ENCODE measurements at regions not wholly inside any gene's neighbourhood (a gene's known extent, or its start where the extent isn't known, plus 50 kb on each side); places are given as distances from the start of the nearest gene placed in this dataset.

DNA sequence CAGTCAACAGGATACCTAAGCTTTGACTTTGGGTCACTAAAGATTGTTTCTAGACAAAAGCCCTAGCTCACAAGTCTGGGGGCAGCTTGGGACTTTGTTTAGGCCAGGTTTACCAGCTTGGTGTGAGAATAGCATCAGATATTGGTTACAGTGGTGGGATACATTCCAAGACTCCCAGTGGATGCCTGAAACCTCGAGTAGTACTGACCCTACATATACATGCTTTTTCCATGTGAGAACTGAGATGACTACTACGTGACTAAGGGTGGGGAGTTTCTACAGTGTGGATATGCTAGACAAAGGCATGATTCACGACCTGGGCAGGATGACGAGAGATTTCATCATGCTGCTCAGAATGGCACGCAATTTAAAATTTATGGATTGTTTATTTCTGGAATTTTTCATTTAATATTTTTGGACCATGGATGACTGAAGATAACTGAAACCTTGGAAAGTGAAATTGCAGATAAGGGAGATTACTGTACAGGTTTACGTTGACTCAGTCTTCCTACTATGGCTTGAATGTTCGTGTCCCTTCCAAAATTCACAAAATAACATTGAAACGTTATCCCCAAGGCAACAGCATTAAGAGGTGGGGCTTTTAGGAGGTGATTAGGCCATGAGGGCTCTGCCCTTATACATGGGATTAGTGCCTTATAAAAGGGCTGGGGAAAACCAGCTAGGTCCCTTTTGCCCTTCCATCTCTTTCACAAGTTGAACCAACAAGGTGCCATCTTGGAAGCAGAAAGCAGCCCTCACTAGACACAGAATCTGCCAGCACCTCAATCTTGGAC is 50.2 kb upstream of the CTAGE1 start:
- Mint-ChIP-seq H3K4me3 (no peak overlapping the region), H3K9me3 (peaks cover 6% of the 10 kb centered on the region), H3K36me3 (no peaks in the 10 kb centered on the region), H3K4me1 (no peaks in the 10 kb centered on the region), H3K27me3 (peaks cover 2% of the 10 kb centered on the region), H3K27ac (no peak overlapping the region)
- DNase-seq (ENCODE audit: low spot score in 2 of 2), result no peak
- no peak for ATAC-seq (ENCODE audit: low read depth)

DNA sequence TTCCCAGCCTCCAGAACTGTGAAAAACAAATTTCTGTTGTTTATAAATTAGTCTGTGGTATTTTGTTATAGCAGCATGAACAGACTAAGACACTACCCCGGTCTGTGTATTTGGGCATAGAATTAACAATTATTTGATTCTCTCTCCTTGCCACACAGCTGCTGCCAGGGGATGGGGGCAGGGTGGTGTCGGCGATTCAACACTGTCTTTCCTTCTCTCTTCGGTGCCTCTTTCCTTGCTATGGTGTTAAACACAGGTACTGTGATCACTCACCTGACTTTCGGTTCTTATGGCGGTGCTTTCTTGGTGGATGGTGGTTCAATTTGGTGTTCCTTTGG is 50.8 kb upstream of the CTAGE1 start:
- ATAC-seq (ENCODE audit: low read depth), result no peak
- Mint-ChIP-seq H3K9me3 (peaks cover 3% of the 10 kb centered on the region), H3K27me3 (peaks cover 2% of the 10 kb centered on the region), H3K4me3 (no peak overlapping the region), H3K4me1 (no peaks in the 10 kb centered on the region), H3K27ac (no peak overlapping the region), H3K36me3 (no peaks in the 10 kb centered on the region)
- no peak for DNase-seq (ENCODE audit: low spot score in 2 of 2)

DNA sequence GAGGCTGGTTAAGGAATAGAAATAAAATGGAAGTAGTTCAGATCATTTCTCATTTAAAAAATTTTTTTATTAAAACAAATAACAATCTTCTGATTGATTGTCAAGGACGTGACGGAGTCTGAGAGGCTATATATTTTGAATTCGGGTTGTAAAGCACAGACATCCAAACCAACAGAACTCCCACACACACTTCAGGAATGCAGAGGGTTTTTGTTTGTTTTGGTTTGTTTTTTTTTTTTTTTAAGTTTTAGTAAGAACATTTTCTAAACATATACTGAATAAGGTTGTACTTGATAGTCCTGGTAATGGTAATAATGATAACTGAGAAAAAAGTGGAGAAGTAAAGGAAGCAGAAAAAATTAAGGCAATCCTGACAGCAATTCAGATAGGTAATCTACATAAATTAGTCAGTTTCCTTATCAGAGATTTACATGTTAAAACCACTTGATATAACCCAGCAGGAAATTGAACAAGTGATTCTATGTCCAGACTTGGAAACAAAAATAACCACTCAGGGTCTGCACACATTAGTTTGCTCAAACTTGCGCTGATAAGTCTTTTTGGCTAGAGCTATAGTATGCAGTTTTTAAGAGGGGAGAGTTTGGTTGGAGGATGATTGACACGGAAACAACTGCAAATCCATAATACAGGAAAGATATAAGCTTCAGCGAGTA is 51.5 kb upstream of the CTAGE1 start:
- H3K4me3 Mint-ChIP-seq, result no peak overlapping the region

DNA sequence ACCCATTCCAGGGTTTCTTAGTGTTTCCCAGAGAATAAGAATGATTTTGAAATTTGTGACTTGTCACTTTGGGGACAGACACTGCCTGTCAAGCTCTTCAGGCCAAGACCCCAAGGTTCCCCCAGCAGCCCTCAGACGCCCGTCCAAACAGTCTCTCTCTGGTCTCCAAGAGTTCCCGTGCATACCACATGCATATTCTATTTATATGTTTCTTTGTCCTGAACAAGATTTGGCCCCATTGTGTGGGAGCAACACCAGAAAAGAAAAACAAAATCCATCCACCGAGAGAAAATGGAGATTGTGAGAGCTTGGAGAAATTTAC is 52.2 kb upstream of the CTAGE1 start:
- H3K4me3 Mint-ChIP-seq, result no peak overlapping the region
- peaks cover 3% of the 10 kb centered on the region for H3K9me3 Mint-ChIP-seq
- no peak for ATAC-seq (ENCODE audit: low read depth)
- H3K4me1 Mint-ChIP-seq, result no peaks in the 10 kb centered on the region
- no peaks in the 10 kb centered on the region for H3K36me3 Mint-ChIP-seq
- H3K27me3 Mint-ChIP-seq, result peaks cover 2% of the 10 kb centered on the region
- no peak for DNase-seq (ENCODE audit: low spot score in 2 of 2)
- no peak overlapping the region for H3K27ac Mint-ChIP-seq

More for the DNA sequence above, 51.5 kb upstream of the CTAGE1 start:
- no peak for ATAC-seq (ENCODE audit: low read depth)
- Mint-ChIP-seq H3K4me1 (no peaks in the 10 kb centered on the region), H3K9me3 (peaks cover 3% of the 10 kb centered on the region), H3K27me3 (peaks cover 2% of the 10 kb centered on the region), H3K36me3 (no peaks in the 10 kb centered on the region), H3K27ac (no peak overlapping the region)
- DNase-seq (ENCODE audit: low spot score in 2 of 2), result no peak

DNA sequence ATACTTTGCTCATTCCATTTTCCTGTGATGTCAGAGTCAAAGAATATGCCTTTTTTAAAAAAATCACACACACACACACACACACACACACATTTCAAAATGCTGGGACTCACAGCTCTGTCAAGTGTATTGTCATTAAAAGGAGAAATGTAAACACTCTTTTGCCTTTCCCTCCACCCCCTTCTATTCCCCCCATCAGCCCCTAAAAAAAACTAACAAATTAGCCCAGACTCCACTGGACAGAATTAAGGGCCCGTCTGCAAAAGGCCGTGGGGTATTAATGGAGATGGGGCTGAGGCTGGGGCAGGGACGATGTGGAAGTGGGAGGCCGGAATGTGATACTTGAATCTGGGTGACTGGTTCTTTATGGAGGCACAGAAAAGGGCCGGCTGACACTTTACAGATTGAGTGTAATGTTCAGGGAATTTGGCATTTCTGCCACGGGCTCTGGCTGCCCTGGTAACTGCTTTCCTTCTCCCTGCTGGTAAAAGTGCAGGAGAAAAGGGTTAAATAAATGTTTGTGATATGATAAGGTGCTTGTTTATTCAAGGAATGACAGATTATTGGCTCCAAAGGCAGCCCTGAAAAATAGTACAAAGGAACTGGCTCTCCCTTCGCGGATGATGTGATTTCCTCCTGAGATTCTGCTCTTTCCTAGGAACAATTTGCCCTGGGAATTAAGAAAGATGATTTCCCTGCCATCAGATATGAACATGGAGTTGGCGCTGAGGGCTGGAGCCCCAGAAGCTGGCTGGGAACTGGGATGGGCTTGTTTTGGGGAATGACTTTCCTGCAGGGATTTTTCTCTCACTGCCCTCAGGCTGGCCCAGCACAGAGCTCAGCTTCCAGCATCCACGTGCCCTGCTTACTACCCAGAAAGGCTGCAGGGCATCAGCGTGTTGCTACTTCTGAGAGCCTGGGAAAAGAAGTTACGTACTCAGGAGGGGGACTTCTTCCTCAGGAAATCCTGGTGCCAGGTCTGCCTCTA is 52.8 kb upstream of the CTAGE1 start:
- H3K4me1 Mint-ChIP-seq, result no peaks in the 10 kb centered on the region
- ATAC-seq (ENCODE audit: low read depth), result no peak

DNA sequence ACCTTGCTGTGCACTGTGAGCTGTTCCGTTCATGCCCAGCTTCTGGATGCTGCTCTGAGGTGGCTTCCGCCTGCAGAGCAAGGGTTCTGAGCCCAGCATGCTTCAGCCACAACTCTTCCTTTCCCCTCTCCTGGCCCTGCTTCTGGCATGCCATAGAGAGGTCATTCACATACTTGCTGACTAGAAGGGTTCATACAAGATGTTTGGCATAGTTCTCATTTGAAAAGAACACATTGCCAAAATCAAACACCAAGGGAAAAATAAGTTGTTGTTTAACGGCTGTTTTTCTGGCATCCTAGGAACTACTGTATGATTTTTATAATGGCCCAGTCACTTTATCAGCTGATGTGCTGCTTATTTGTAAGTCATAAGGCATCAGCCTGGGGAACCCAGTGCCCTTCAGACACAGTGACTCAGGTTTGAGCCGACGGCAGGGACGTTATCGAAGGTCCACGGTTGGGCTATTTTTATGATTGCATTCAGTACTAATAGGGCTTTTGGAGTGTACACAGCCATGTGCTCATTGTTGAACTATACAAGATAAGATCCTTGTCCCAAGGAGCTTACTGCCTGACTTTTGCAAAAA is 53.9 kb upstream of the CTAGE1 start:
- ATAC-seq (ENCODE audit: low read depth) (no peak), DNase-seq (ENCODE audit: low spot score in 2 of 2) (no peak)
- Mint-ChIP-seq H3K9me3 (peaks cover 3% of the 10 kb centered on the region), H3K27me3 (peaks cover 2% of the 10 kb centered on the region), H3K4me1 (no peaks in the 10 kb centered on the region), H3K27ac (no peak overlapping the region), H3K36me3 (no peaks in the 10 kb centered on the region), H3K4me3 (no peak overlapping the region)

More for the DNA sequence above, 52.8 kb upstream of the CTAGE1 start:
- H3K36me3 Mint-ChIP-seq, result no peaks in the 10 kb centered on the region
- no peak overlapping the region for H3K27ac Mint-ChIP-seq
- no peak overlapping the region for H3K4me3 Mint-ChIP-seq
- peaks cover 3% of the 10 kb centered on the region for H3K9me3 Mint-ChIP-seq
- peaks cover 2% of the 10 kb centered on the region for H3K27me3 Mint-ChIP-seq
- no peak for DNase-seq (ENCODE audit: low spot score in 2 of 2)

DNA sequence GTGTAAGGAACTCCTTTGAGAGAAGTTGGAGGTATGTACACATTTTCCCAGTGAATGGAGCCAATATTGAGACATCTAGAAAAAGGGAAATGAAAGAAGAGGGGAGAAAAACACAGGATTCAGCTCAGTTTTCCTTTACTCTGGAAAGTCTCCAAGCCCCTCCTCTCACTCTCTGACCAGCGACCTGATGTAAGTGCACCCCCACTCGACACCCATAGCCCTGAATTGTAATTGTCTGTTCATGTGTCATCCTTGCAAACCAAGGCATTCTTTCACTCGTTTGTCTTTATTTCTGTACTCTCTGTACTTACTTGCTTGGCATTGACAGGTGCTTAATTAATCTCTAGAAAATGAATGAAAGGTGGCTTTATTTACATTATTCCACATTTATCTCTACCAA is 55.7 kb upstream of the CTAGE1 start:
- ATAC-seq (ENCODE audit: low read depth) (no peak), DNase-seq (ENCODE audit: low spot score in 2 of 2) (no peak)
- H3K36me3 Mint-ChIP-seq, result no peaks in the 10 kb centered on the region

DNA sequence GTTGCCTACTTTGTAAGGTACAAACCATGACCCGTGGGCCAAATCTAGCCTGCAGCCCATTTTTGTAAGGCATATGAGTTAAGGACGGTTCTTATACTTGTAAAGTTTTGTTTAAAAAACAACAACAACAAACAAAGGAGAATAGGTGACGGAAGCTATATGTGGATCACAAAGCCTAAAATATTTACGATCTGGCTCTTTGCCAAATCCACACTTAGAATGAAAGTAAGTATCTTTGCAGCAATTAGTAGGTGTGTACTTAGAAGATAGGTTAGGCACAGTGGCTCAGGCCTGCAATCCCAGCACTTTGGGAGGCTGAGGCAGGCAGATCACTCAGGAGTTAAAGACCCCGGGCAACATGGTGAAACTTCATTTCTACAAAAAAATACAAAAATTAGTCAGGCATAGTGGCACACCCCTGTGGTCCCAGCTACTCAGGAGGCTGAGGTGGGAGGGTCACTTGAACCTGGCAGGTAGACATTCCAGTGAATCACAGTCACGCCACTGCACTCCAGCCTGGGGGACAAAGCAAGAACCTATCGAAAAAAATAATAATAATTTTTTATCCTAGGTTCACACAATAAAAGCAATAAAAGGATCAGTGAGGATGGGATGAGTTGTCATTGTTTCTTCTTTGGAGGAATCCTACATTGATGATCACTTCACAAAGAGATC is 57.8 kb upstream of the CTAGE1 start:
- Mint-ChIP-seq H3K9me3 (peaks cover 4% of the 10 kb centered on the region), H3K27ac (no peak overlapping the region), H3K4me1 (no peaks in the 10 kb centered on the region), H3K27me3 (peaks cover 2% of the 10 kb centered on the region), H3K4me3 (no peak overlapping the region), H3K36me3 (no peaks in the 10 kb centered on the region)
- DNase-seq (ENCODE audit: low spot score in 2 of 2), result no peak
- no peak for ATAC-seq (ENCODE audit: low read depth)

More for the DNA sequence above, 55.7 kb upstream of the CTAGE1 start:
- Mint-ChIP-seq H3K4me1 (no peaks in the 10 kb centered on the region), H3K27ac (no peak overlapping the region), H3K4me3 (no peak overlapping the region), H3K27me3 (peaks cover 2% of the 10 kb centered on the region), H3K9me3 (peaks cover 6% of the 10 kb centered on the region)

DNA sequence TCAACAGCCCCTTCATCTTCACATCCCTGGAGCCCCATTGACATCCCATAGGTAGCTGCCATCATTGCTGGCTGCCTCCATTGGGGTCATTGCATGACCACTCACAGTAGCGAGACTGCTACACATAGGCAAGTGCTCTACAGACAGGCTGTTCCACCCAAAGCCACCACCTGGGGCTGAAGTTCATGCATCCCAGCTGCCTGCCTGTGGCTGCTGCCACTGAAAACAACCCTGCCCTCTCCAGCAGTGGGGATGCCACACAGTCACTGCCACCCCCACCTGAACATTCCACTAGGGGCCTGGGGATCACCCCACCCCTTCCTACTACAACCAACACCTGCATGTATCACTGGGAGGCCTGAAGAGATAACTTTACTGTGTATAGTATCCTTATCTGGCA is 59.5 kb upstream of the CTAGE1 start:
- H3K27ac Mint-ChIP-seq, result no peak overlapping the region
- DNase-seq (ENCODE audit: low spot score in 2 of 2) (no peak), ATAC-seq (ENCODE audit: low read depth) (no peak)
- H3K36me3 Mint-ChIP-seq, result no peaks in the 10 kb centered on the region
- peaks cover 4% of the 10 kb centered on the region for H3K9me3 Mint-ChIP-seq
- no peaks in the 10 kb centered on the region for H3K4me1 Mint-ChIP-seq
- peaks cover under 1% of the 10 kb centered on the region for H3K27me3 Mint-ChIP-seq
- H3K4me3 Mint-ChIP-seq, result no peak overlapping the region

DNA sequence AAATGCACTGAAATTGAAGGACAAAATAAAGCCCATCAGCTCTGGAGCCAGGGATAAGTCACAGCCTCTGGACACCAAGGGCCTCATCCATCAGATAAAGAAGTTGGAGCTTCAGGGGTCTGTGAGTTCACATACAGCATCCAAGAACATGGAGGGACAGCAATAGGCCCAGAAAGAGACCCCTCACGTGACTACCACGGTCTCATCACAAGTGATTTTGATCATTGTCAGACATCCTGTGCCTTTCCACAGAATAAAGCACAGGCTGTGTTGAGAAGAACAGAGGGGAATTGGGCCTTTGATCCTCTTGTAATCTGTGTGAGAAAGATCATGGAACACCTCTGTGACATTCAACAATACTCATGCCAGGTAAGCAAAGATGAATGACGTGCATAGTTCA is 65.2 kb upstream of the CTAGE1 start:
- no peak overlapping the region for H3K27ac Mint-ChIP-seq
- peaks cover 4% of the 10 kb centered on the region for H3K9me3 Mint-ChIP-seq
- ATAC-seq (ENCODE audit: low read depth), result no peak

DNA sequence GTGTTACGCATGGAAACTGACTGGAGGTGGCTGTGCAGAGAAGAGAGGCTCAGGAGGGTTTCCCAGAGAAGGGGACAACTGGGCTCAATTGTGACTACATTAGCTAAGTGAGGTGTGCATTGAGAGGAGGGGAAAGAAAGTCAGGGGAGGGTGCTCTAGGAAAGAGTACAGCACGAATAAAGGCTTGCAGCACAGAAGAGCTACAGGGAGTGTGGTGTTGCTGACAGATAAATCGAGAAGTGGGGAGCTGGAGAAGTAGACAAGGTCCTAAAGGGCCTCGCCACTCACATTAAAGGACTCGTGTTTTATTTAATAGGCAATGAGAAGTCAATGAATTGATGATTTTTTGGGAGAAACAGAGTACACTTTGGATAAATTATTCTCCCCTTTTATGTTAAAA is 65.7 kb upstream of the CTAGE1 start:
- H3K4me1 Mint-ChIP-seq, result no peaks in the 10 kb centered on the region
- ATAC-seq (ENCODE audit: low read depth), result no peak
- H3K27me3 Mint-ChIP-seq, result no peaks in the 10 kb centered on the region
- H3K4me3 Mint-ChIP-seq, result no peak overlapping the region
- DNase-seq (ENCODE audit: low spot score in 2 of 2), result no peak
- H3K9me3 Mint-ChIP-seq, result peaks cover under 1% of the 10 kb centered on the region
- no peaks in the 10 kb centered on the region for H3K36me3 Mint-ChIP-seq
- H3K27ac Mint-ChIP-seq, result no peak overlapping the region

More for the DNA sequence above, 65.2 kb upstream of the CTAGE1 start:
- Mint-ChIP-seq H3K4me3 (no peak overlapping the region), H3K4me1 (no peaks in the 10 kb centered on the region), H3K27me3 (no peaks in the 10 kb centered on the region), H3K36me3 (no peaks in the 10 kb centered on the region)
- no peak for DNase-seq (ENCODE audit: low spot score in 2 of 2)

DNA sequence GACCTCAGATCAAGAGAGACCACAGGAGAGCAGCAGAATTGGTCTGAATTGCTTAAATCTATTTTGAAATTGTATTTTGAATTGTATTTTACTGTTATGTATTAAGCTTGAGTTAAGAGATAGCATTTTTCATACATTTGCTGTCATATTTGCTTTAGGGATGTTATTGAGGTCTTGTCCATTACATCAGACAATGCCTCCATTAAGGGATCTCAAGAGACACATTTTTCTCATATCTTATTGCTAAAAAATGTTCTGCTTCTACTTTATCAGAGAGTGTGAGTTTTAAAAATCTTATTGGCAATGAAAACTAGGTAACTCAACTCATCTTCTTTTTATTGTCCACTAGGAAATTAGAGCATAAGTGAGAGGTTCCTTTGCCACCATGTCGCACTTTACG is 66.8 kb upstream of the CTAGE1 start:
- no peaks in the 10 kb centered on the region for H3K36me3 Mint-ChIP-seq
- no peaks in the 10 kb centered on the region for H3K27me3 Mint-ChIP-seq
- DNase-seq (ENCODE audit: low spot score in 2 of 2), result no peak
- no peak overlapping the region for H3K27ac Mint-ChIP-seq
- no peak overlapping the region for H3K4me3 Mint-ChIP-seq
- no peak for ATAC-seq (ENCODE audit: low read depth)
- H3K9me3 Mint-ChIP-seq, result no peaks in the 10 kb centered on the region
- no peaks in the 10 kb centered on the region for H3K4me1 Mint-ChIP-seq

DNA sequence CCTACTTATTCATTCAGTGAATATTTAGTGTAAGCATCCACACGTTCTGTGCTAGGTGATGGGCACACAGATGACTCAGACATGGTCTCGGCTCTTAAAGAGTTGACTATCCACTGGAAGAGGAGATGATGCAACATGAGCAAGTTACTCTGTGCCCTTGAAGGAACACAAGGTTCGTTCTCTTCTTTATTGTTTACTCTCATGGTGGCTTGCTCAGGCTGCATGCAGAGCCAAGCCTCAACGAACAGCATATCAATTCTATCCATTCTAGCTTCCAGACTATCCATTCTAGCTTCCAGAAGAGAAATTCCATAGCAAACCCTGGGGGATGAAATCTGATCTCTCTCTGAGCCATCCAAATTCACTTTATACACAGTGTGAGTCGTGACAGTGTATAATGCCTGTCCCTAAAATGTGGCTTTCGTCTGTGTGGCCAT is 68.1 kb upstream of the CTAGE1 start:
- H3K4me1 Mint-ChIP-seq, result no peaks in the 10 kb centered on the region
- no peak for ATAC-seq (ENCODE audit: low read depth)
- no peaks in the 10 kb centered on the region for H3K9me3 Mint-ChIP-seq
- no peak overlapping the region for H3K4me3 Mint-ChIP-seq
- H3K36me3 Mint-ChIP-seq, result no peaks in the 10 kb centered on the region
- no peak for DNase-seq (ENCODE audit: low spot score in 2 of 2)
- no peaks in the 10 kb centered on the region for H3K27me3 Mint-ChIP-seq
- no peak overlapping the region for H3K27ac Mint-ChIP-seq
